ENCODE measurements at regions not wholly inside any gene's neighbourhood (a gene's known extent, or its start where the extent isn't known, plus 50 kb on each side); places are given as distances from the start of the nearest gene placed in this dataset.

DNA sequence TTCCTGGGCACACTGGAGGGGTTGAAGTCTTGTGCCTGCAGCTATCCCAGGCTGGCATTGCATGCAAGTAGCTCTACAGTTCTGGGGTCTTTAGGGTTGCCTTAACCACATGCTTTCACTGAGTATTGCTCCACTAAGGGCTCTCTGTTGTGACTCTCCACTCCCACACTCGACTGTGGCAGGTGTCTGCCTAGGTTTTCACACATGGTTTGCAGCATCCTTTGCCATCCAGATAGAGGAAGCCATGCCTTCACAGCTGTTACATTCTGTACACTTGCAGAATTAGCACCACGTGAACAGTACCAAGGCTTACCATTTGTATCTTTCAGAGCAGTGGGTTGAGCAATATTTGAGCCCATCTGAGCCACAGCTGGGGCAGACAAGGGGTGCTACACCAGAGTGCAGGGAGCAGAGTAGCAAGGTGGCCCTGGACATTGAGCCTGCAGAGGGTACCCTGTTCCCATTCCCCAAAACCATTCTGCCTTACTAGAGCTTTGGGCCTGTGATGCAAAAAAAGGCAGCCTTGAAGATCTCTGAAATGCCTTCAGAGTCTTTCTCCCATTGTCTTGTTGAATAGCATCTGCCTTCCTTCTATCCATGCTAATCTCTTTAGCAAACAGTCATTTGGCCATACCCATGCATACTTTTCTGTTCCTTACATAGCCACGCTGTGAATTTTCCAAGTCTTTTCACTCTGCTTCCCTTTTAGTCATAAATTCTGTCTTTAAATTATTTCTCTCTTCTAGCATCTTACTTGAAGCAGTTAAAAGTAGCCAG lies 95.2 kb upstream of the PLCL2 start:
- H3K4me1 ChIP-seq (ENCODE audit: insufficient read depth, insufficient read length), result peaks cover 15% of the 10 kb centered on the region
- H3K9ac ChIP-seq (ENCODE audit: insufficient read length, low read depth), result no peak overlapping the region
- H3K9me3 ChIP-seq (ENCODE audit: insufficient read depth, low read length), result no peaks in the 10 kb centered on the region
- H3K27me3 ChIP-seq (ENCODE audit: insufficient read depth, insufficient read length), result no peaks in the 10 kb centered on the region
- H3K4me3 ChIP-seq (ENCODE audit: insufficient read length, low read depth), result no peak overlapping the region
- no peaks in the 10 kb centered on the region for H3K36me3 ChIP-seq (ENCODE audit: insufficient read depth, insufficient read length, low read length)
- DNase-seq (ENCODE audit: low read depth, low spot score), result peak; percentile 64
- TF ChIP-seq SUZ12 (IDR thresholded peaks at IDR 0.05; ENCODE audit: extremely low read depth, insufficient read depth, insufficient read length) (no peak), YY1 (IDR thresholded peaks at IDR 0.05; ENCODE audit: insufficient read depth, insufficient read length) (no peak), ZNF274 (IDR thresholded peaks at IDR 0.05; ENCODE audit: low read depth, low read length) (no peak)

DNA sequence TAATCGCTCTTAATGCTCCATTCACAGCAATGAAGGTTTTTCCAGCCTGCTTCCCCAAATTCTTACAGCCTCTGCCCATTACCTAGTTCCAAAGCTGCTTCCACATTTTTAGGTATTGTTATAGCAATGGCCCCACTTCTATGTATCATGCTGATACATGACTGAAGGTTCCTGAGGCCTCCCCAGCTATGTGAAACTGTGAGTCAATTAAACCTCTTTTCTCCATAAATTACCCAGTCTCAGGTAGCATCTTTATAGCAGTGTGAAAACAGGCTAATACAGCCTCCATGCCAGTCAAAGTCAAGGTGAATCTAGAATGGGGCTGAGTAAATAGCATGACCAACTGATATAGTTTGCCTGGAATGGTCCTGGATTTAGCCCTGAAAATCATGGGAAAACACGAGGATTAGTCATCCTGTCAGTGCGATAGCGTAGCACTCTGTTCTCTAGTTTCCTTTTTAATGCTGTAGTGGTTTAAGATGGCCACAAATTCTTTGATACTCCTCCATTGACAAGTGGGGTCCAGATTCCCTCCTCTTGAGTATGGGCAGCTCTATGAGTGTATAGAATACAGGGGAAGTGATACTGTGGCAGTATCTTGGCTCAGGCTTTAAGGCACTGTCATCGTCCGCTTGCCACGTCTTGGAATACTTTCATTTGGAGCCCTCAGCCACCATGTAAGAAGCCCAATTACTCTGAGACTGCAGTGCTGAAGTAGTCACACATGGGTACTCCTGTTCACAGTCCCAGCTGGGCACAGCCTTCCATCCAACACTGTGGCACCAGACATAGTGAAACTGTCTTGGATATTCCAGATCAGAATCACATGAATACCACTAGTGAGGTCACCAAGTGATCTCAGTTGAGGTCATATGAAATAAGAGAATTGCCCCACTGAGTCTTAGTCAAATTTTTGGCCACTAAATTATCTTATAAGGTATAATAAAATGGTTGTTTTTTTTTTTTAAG lies 94.0 kb upstream of the PLCL2 start:
- TF ChIP-seq SUZ12 (IDR thresholded peaks at IDR 0.05; ENCODE audit: extremely low read depth, insufficient read depth, insufficient read length) (no peak), ZNF274 (IDR thresholded peaks at IDR 0.05; ENCODE audit: low read depth, low read length) (no peak), YY1 (IDR thresholded peaks at IDR 0.05; ENCODE audit: insufficient read depth, insufficient read length) (no peak)
- DNase-seq (ENCODE audit: low read depth, low spot score), result no peak
- Histone ChIP-seq H3K36me3 (ENCODE audit: insufficient read depth, insufficient read length, low read length) (no peaks in the 10 kb centered on the region), H3K9ac (ENCODE audit: insufficient read length, low read depth) (no peak overlapping the region), H3K4me1 (ENCODE audit: insufficient read depth, insufficient read length) (peaks cover 15% of the 10 kb centered on the region), H3K4me3 (ENCODE audit: insufficient read length, low read depth) (no peak overlapping the region), H3K27me3 (ENCODE audit: insufficient read depth, insufficient read length) (no peaks in the 10 kb centered on the region), H3K9me3 (ENCODE audit: insufficient read depth, low read length) (no peaks in the 10 kb centered on the region)

DNA sequence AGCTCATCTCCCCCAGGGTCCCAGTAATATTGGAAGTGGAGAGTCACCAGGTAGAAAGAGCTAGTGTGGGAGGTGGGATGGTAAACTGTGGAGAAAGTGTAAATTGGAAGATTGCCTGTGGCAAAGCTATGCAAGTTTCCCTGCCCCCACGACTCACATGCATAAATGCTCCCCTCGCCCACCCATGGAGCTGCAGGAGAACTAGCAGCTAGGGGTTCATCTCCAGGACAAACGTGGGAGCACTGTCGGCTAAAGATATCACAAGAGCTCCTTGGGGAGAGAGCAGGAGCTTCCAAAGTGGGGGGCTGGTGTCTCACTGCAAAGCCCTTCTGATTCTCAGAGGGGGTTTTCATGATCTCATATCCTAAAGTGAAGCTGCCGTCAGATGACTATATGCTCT lies 91.4 kb upstream of the PLCL2 start:
- TF ChIP-seq SUZ12 (IDR thresholded peaks at IDR 0.05; ENCODE audit: extremely low read depth, insufficient read depth, insufficient read length) (no peak), ZNF274 (IDR thresholded peaks at IDR 0.05; ENCODE audit: low read depth, low read length) (no peak), YY1 (IDR thresholded peaks at IDR 0.05; ENCODE audit: insufficient read depth, insufficient read length) (no peak)
- Histone ChIP-seq H3K9ac (ENCODE audit: insufficient read length, low read depth) (no peak overlapping the region), H3K4me1 (ENCODE audit: insufficient read depth, insufficient read length) (peaks cover 15% of the 10 kb centered on the region), H3K9me3 (ENCODE audit: insufficient read depth, low read length) (no peaks in the 10 kb centered on the region), H3K27me3 (ENCODE audit: insufficient read depth, insufficient read length) (no peaks in the 10 kb centered on the region), H3K4me3 (ENCODE audit: insufficient read length, low read depth) (no peak overlapping the region), H3K36me3 (ENCODE audit: insufficient read depth, insufficient read length, low read length) (no peaks in the 10 kb centered on the region)
- DNase-seq (ENCODE audit: low read depth, low spot score), result no peak

DNA sequence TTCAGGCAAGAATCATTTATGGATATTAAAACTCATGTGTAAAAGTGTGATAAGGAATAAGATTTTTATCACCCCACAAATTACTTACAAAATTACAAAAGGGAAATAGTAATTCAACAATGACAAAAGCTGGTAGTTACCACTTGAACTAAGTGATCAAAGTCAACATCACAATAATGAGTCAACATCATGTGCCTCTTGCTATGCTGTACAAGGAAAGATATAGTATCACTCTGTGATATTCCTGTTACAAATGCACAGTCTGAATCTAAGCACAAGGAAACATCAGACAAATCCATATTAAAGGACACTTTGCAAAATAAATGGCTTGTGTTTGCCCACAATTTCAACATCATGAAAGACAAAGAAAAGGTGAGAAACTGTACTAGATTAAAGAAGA lies 90.5 kb upstream of the PLCL2 start:
- Histone ChIP-seq H3K4me1 (ENCODE audit: insufficient read depth, insufficient read length) (peaks cover 10% of the 10 kb centered on the region), H3K36me3 (ENCODE audit: insufficient read depth, insufficient read length, low read length) (no peaks in the 10 kb centered on the region), H3K9ac (ENCODE audit: insufficient read length, low read depth) (no peak overlapping the region), H3K4me3 (ENCODE audit: insufficient read length, low read depth) (no peak overlapping the region), H3K27me3 (ENCODE audit: insufficient read depth, insufficient read length) (no peaks in the 10 kb centered on the region), H3K9me3 (ENCODE audit: insufficient read depth, low read length) (peaks cover 6% of the 10 kb centered on the region; the same call in 1 of the 2 replicates)
- no peak for DNase-seq (ENCODE audit: low read depth, low spot score)
- TF ChIP-seq YY1 (IDR thresholded peaks at IDR 0.05; ENCODE audit: insufficient read depth, insufficient read length) (no peak), ZNF274 (IDR thresholded peaks at IDR 0.05; ENCODE audit: low read depth, low read length) (no peak), SUZ12 (IDR thresholded peaks at IDR 0.05; ENCODE audit: extremely low read depth, insufficient read depth, insufficient read length) (no peak)

DNA sequence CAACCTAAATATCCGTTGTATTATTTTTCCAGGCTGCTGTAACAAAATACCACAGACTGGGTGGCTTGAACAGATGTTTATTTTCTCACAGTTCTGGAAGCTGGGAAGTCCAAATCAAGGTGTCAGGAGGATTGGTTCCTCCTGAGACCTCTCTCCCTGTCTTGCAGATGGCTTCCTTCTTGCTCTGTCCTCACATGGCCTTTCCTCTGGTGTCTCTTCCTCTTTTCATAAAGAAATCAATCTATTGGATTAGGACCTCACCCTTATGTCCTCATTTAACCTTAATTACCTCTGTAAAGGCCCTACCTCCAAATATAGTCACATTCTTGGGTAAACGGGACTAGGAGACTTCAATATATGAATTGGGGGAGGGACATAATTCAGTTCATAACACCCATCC lies 89.2 kb upstream of the PLCL2 start:
- DNase-seq (ENCODE audit: low read depth, low spot score), result no peak
- peaks cover 7% of the 10 kb centered on the region for H3K4me1 ChIP-seq (ENCODE audit: insufficient read depth, insufficient read length)
- no peaks in the 10 kb centered on the region for H3K27me3 ChIP-seq (ENCODE audit: insufficient read depth, insufficient read length)

DNA sequence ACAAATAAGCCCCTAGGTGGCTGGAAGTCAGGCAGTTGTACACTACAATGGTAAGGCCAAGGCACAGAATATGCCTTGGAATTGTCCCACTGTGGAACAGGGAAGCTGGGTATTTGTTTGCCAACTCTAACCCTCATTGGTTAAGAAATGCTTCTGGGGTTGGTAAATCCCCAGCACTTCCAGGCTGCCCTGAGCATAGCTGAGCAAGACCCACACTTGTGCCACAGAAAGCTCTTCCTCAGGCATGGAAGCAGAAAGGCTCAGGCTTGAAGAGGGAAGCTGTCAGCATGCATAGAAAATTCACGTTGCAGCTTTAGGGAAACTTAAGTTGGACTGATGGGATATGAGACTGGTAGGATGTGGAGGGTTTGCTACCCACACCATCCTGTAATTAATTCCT lies 86.9 kb upstream of the PLCL2 start:
- no peak for DNase-seq (ENCODE audit: low read depth, low spot score)
- no peaks in the 10 kb centered on the region for H3K36me3 ChIP-seq (ENCODE audit: insufficient read depth, insufficient read length, low read length)
- H3K4me1 ChIP-seq (ENCODE audit: insufficient read depth, insufficient read length), result peaks cover 5% of the 10 kb centered on the region
- peaks cover 9% of the 10 kb centered on the region; the same call in 1 of the 2 replicates for H3K9me3 ChIP-seq (ENCODE audit: insufficient read depth, low read length)
- H3K27me3 ChIP-seq (ENCODE audit: insufficient read depth, insufficient read length), result no peaks in the 10 kb centered on the region
- TF ChIP-seq SUZ12 (IDR thresholded peaks at IDR 0.05; ENCODE audit: extremely low read depth, insufficient read depth, insufficient read length) (no peak), ZNF274 (IDR thresholded peaks at IDR 0.05; ENCODE audit: low read depth, low read length) (no peak), YY1 (IDR thresholded peaks at IDR 0.05; ENCODE audit: insufficient read depth, insufficient read length) (no peak)
- H3K9ac ChIP-seq (ENCODE audit: insufficient read length, low read depth), result no peak overlapping the region
- H3K4me3 ChIP-seq (ENCODE audit: insufficient read length, low read depth), result no peak overlapping the region

More for the DNA sequence above, 89.2 kb upstream of the PLCL2 start:
- H3K9me3 ChIP-seq (ENCODE audit: insufficient read depth, low read length), result peaks cover 9% of the 10 kb centered on the region; the same call in 1 of the 2 replicates
- H3K4me3 ChIP-seq (ENCODE audit: insufficient read length, low read depth), result no peak overlapping the region
- no peaks in the 10 kb centered on the region for H3K36me3 ChIP-seq (ENCODE audit: insufficient read depth, insufficient read length, low read length)
- no peak for TF ChIP-seq YY1 (IDR thresholded peaks at IDR 0.05; ENCODE audit: insufficient read depth, insufficient read length)
- TF ChIP-seq ZNF274 (IDR thresholded peaks at IDR 0.05; ENCODE audit: low read depth, low read length), result no peak
- no peak for TF ChIP-seq SUZ12 (IDR thresholded peaks at IDR 0.05; ENCODE audit: extremely low read depth, insufficient read depth, insufficient read length)
- H3K9ac ChIP-seq (ENCODE audit: insufficient read length, low read depth), result no peak overlapping the region

DNA sequence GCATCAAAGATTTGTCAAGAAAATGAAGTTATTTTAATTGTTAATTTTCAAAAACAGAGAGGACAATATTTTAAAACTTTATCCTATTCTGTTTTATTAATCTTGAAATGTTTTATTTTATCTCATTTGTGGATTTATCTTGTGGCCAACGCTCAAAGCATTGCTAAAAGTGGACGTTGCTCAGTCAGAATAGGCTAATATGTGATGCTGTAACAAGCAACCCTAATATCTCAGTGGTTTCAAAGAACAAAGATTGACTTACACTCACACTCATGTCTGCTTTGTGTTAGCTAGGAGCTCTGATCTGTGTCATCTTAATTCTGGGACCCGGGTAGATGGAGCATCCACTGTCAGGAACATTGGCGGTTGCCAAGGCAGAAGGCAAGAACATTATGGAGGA lies 86.0 kb upstream of the PLCL2 start:
- Histone ChIP-seq H3K27me3 (ENCODE audit: insufficient read depth, insufficient read length) (no peaks in the 10 kb centered on the region), H3K9ac (ENCODE audit: insufficient read length, low read depth) (no peak overlapping the region), H3K36me3 (ENCODE audit: insufficient read depth, insufficient read length, low read length) (no peaks in the 10 kb centered on the region), H3K4me3 (ENCODE audit: insufficient read length, low read depth) (no peak overlapping the region), H3K4me1 (ENCODE audit: insufficient read depth, insufficient read length) (no peaks in the 10 kb centered on the region), H3K9me3 (ENCODE audit: insufficient read depth, low read length) (peaks cover 9% of the 10 kb centered on the region; the same call in 1 of the 2 replicates)
- DNase-seq (ENCODE audit: low read depth, low spot score), result no peak
- TF ChIP-seq SUZ12 (IDR thresholded peaks at IDR 0.05; ENCODE audit: extremely low read depth, insufficient read depth, insufficient read length) (no peak), YY1 (IDR thresholded peaks at IDR 0.05; ENCODE audit: insufficient read depth, insufficient read length) (no peak), ZNF274 (IDR thresholded peaks at IDR 0.05; ENCODE audit: low read depth, low read length) (no peak)

All from NT2/D1 (cell line).